ENCODE measurements at regions not wholly inside any gene's neighbourhood (a gene's known extent, or its start where the extent isn't known, plus 50 kb on each side); places are given as distances from the start of the nearest gene placed in this dataset.

DNA sequence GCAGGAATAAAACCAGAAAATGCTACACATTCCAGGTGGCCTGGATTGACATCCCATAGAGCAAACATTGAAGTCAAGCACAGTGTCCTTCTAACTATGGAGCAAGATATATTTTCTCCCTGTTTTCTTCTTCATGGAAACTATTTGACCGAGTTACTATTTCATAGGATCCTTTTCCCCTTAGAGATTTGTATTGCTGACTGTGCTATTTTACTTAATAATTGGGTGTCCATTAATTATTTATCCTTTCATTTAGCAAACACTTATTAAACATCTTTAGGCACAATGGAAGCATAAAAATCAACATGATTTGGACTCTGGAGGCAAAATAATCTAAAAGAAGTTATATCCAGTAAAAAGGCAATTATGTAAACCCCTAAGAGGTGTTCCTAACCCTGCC is 782.8 kb upstream of the ACVR2A start:
- TF ChIP-seq, protein P1, sequence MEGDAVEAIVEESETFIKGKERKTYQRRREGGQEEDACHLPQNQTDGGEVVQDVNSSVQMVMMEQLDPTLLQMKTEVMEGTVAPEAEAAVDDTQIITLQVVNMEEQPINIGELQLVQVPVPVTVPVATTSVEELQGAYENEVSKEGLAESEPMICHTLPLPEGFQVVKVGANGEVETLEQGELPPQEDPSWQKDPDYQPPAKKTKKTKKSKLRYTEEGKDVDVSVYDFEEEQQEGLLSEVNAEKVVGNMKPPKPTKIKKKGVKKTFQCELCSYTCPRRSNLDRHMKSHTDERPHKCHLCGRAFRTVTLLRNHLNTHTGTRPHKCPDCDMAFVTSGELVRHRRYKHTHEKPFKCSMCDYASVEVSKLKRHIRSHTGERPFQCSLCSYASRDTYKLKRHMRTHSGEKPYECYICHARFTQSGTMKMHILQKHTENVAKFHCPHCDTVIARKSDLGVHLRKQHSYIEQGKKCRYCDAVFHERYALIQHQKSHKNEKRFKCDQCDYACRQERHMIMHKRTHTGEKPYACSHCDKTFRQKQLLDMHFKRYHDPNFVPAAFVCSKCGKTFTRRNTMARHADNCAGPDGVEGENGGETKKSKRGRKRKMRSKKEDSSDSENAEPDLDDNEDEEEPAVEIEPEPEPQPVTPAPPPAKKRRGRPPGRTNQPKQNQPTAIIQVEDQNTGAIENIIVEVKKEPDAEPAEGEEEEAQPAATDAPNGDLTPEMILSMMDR (IDR thresholded peaks at IDR 0.05): no peak
- TF ChIP-seq, protein P2, sequence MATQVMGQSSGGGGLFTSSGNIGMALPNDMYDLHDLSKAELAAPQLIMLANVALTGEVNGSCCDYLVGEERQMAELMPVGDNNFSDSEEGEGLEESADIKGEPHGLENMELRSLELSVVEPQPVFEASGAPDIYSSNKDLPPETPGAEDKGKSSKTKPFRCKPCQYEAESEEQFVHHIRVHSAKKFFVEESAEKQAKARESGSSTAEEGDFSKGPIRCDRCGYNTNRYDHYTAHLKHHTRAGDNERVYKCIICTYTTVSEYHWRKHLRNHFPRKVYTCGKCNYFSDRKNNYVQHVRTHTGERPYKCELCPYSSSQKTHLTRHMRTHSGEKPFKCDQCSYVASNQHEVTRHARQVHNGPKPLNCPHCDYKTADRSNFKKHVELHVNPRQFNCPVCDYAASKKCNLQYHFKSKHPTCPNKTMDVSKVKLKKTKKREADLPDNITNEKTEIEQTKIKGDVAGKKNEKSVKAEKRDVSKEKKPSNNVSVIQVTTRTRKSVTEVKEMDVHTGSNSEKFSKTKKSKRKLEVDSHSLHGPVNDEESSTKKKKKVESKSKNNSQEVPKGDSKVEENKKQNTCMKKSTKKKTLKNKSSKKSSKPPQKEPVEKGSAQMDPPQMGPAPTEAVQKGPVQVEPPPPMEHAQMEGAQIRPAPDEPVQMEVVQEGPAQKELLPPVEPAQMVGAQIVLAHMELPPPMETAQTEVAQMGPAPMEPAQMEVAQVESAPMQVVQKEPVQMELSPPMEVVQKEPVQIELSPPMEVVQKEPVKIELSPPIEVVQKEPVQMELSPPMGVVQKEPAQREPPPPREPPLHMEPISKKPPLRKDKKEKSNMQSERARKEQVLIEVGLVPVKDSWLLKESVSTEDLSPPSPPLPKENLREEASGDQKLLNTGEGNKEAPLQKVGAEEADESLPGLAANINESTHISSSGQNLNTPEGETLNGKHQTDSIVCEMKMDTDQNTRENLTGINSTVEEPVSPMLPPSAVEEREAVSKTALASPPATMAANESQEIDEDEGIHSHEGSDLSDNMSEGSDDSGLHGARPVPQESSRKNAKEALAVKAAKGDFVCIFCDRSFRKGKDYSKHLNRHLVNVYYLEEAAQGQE (IDR thresholded peaks at IDR 0.05; ENCODE audit: insufficient read depth in 1 of 2, low read depth in 2 of 2, low read length in 1 of 2): no peak
- no peak for TF ChIP-seq TCF7L2 (IDR thresholded peaks at IDR 0.05; ENCODE audit: low read depth, low read length)
- no peak for TF ChIP-seq POLR2AphosphoS5 (IDR thresholded peaks at IDR 0.05; ENCODE audit: low read depth, low read length)
- no peak for TF ChIP-seq SIN3A (IDR thresholded peaks at IDR 0.05; ENCODE audit: borderline replicate concordance, insufficient read depth, low read depth, low read length)
